ENCODE measurements at regions not wholly inside any gene's neighbourhood (a gene's known extent, or its start where the extent isn't known, plus 50 kb on each side); places are given as distances from the start of the nearest gene placed in this dataset.

DNA sequence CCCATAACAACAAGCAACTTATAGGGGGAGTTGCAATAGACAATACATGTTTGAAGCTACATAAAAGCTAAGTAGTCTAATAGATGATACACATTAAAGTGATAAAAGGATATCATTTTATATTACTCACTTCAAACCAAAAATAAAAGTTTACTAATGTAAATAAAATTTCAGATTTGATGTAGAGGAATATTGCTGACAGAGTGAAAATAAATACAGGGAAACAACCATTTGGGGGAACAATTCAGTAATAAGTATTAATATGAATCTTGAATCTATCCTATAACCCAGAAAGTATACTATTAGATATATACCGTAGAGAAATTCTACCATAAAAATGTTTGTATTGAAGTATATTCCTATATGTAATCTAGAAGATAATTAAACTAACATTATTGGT lies 1248.9 kb upstream of the EPHA6 start:
- no peak for TF ChIP-seq POLR2AphosphoS5 (IDR thresholded peaks at IDR 0.05; ENCODE audit: borderline replicate concordance, low read depth, low read length)
- no peak for TF ChIP-seq EZH2 (IDR thresholded peaks at IDR 0.05)
- TF ChIP-seq FOXP2 (optimal IDR thresholded peaks at IDR 0.05; ENCODE audit: control extremely low read depth, extremely low read length, insufficient read depth): no peak

Data from SK-N-MC (cell line).